GM19043 (cell line): ENCODE measurements at regions not wholly inside any gene's neighbourhood (a gene's known extent, or its start where the extent isn't known, plus 50 kb on each side); places are given as distances from the start of the nearest gene placed in this dataset.

ENCODE experiments used
- ATAC-seq: cut with Tn5 transposase; IDR thresholded peaks from one replicate; pipeline ENCODE4 v1.9.1; 2021; ENCODE audit warnings: low read depth; ENCODE audit not compliant: unreplicated experiment

- ATAC-seq, result no peak
Measured at GRCh38 chr7:25617673-25618072, 389.4 kb upstream of the NPVF start.

GRCh38 chr7:25619381-25619780, 391.1 kb upstream of the NPVF start:
- ATAC-seq, result no peak

- no peak for ATAC-seq
Measured at GRCh38 chr7:25619963-25620799, 391.9 kb upstream of the NPVF start.

GRCh38 chr7:25621993-25622392, 393.7 kb upstream of the NPVF start:
- no peak for ATAC-seq

- ATAC-seq, result no peak
Measured at GRCh38 chr7:25622695-25623094, 394.4 kb upstream of the NPVF start.

GRCh38 chr7:25624051-25624450, 395.8 kb upstream of the NPVF start:
- no peak for ATAC-seq

- no peak for ATAC-seq
Measured at GRCh38 chr7:25624833-25625232, 396.5 kb upstream of the NPVF start.

GRCh38 chr7:25625306-25625992, 397.2 kb upstream of the NPVF start:
- ATAC-seq, result no peak

GRCh38 chr7:25626451-25627131, 398.3 kb upstream of the NPVF start:
- no peak for ATAC-seq

- no peak for ATAC-seq
Measured at GRCh38 chr7:25628446-25628845, 400.2 kb upstream of the NPVF start.

GRCh38 chr7:25632616-25633015, 404.3 kb upstream of the NPVF start:
- no peak for ATAC-seq

GRCh38 chr7:25633426-25634036, 405.2 kb upstream of the NPVF start:
- no peak for ATAC-seq

GRCh38 chr7:25636168-25636567, 407.9 kb upstream of the NPVF start:
- no peak for ATAC-seq

GRCh38 chr7:25636871-25637283, 408.6 kb upstream of the NPVF start:
- ATAC-seq, result no peak

GRCh38 chr7:25638068-25638467, 409.8 kb upstream of the NPVF start:
- no peak for ATAC-seq

GRCh38 chr7:25638590-25639244, 410.4 kb upstream of the NPVF start:
- ATAC-seq, result no peak

GRCh38 chr7:25642849-25643248, 414.6 kb upstream of the NPVF start:
- no peak for ATAC-seq

GRCh38 chr7:25643286-25643685, 415.0 kb upstream of the NPVF start:
- ATAC-seq, result no peak

GRCh38 chr7:25643770-25644394, 415.6 kb upstream of the NPVF start:
- no peak for ATAC-seq
